HepG2 (cell line): ENCODE measurements at regions not wholly inside any gene's neighbourhood (a gene's known extent, or its start where the extent isn't known, plus 50 kb on each side); places are given as distances from the start of the nearest gene placed in this dataset.

ENCODE experiments used
- AGO1 ChIP-seq: fragments of 200-400 bp; formaldehyde crosslinking; IDR thresholded peaks from 2 replicates; pipeline ENCODE4 v1.6.1; 2017; ENCODE audit warnings: mild to moderate bottlenecking, low read depth, low read length, moderate library complexity; ENCODE audit not compliant: poor library complexity, severe bottlenecking
- ATF7-NPFF ChIP-seq: sonication (generic); formaldehyde crosslinking; IDR thresholded peaks from 2 replicates; pipeline ENCODE4 v1.8.1; 2023; ENCODE audit warnings: mild to moderate bottlenecking, low read depth, missing genetic modification reagents, moderate library complexity
- MAFK ChIP-seq, 2 experiments: IDR thresholded peaks in 1 of 2; conservative IDR thresholded peaks in 1 of 2; 2 replicates each; pipeline ENCODE4 v1.6.1; 2011; ENCODE audit warnings: improper control_type of control experiment in 2 of 2, low read length in 2 of 2
- NR2F2 ChIP-seq: IDR thresholded peaks from 2 replicates; pipeline ENCODE4 v1.6.1; 2012; ENCODE audit warnings: low read depth, inconsistent platforms, borderline replicate concordance
- PLSCR1 ChIP-seq: sonication (generic); formaldehyde crosslinking; IDR thresholded peaks from 2 replicates; pipeline ENCODE4 v1.5.0; 2020; ENCODE audit warnings: missing genetic modification reagents, mild to moderate bottlenecking, borderline replicate concordance
- RAD51 ChIP-seq: fragments of 450-650 bp; IDR thresholded peaks from 2 replicates; pipeline ENCODE4 v1.6.1; 2016; ENCODE audit warnings: borderline replicate concordance
- SNAPC2 ChIP-seq: sonication (generic); formaldehyde crosslinking; IDR thresholded peaks from 2 replicates; pipeline ENCODE4 v1.8.1; 2022; ENCODE audit warnings: mild to moderate bottlenecking, missing genetic modification reagents
- TCF7 ChIP-seq: sonication (generic); IDR thresholded peaks from 2 replicates; pipeline ENCODE4 v1.6.1; 2016; ENCODE audit warnings: antibody characterized with exemption, low read depth
- THAP8 ChIP-seq: sonication (generic); formaldehyde crosslinking; IDR thresholded peaks from 2 replicates; pipeline ENCODE4 v1.5.1; 2020; ENCODE audit warnings: missing genetic modification reagents, mild to moderate bottlenecking, borderline replicate concordance
- TSC22D2 ChIP-seq: sonication (generic); formaldehyde crosslinking; IDR thresholded peaks from 2 replicates; pipeline ENCODE4 v1.5.1; 2020; ENCODE audit warnings: missing genetic modification reagents, mild to moderate bottlenecking, borderline replicate concordance
- ZBED4 ChIP-seq: sonication (generic); formaldehyde crosslinking; IDR thresholded peaks from 2 replicates; pipeline ENCODE4 v1.4.0; 2020; ENCODE audit warnings: missing genetic modification reagents, borderline replicate concordance
- ZNF263 ChIP-seq: sonication (generic); formaldehyde crosslinking; IDR thresholded peaks from 2 replicates; pipeline ENCODE4 v1.4.0; 2020; ENCODE audit warnings: missing genetic modification reagents
- ZNF34 ChIP-seq: sonication (generic); formaldehyde crosslinking; IDR thresholded peaks from 2 replicates; pipeline ENCODE4 v1.4.0; 2020; ENCODE audit warnings: mild to moderate bottlenecking, missing genetic modification reagents, borderline replicate concordance
- ZNF589 ChIP-seq: sonication (generic); formaldehyde crosslinking; conservative IDR thresholded peaks from 2 replicates; pipeline ENCODE4 v1.8.0; 2022; ENCODE audit warnings: mild to moderate bottlenecking, moderate library complexity, missing genetic modification reagents
- TF ChIP-seq, protein P1 (sequence below): sonication (generic); formaldehyde crosslinking; IDR thresholded peaks from 2 replicates; pipeline ENCODE4 v1.4.0; 2020; ENCODE audit warnings: missing genetic modification reagents, borderline replicate concordance
- TF ChIP-seq, protein P2 (sequence below): sonication (generic); formaldehyde crosslinking; IDR thresholded peaks from 2 replicates; pipeline ENCODE4 v1.4.0; 2020; ENCODE audit warnings: mild to moderate bottlenecking, missing genetic modification reagents

GRCh38 chr4:3827616-3828492 is 61.7 kb downstream of the ADRA2C start (continued):
- TF ChIP-seq, protein P1, sequence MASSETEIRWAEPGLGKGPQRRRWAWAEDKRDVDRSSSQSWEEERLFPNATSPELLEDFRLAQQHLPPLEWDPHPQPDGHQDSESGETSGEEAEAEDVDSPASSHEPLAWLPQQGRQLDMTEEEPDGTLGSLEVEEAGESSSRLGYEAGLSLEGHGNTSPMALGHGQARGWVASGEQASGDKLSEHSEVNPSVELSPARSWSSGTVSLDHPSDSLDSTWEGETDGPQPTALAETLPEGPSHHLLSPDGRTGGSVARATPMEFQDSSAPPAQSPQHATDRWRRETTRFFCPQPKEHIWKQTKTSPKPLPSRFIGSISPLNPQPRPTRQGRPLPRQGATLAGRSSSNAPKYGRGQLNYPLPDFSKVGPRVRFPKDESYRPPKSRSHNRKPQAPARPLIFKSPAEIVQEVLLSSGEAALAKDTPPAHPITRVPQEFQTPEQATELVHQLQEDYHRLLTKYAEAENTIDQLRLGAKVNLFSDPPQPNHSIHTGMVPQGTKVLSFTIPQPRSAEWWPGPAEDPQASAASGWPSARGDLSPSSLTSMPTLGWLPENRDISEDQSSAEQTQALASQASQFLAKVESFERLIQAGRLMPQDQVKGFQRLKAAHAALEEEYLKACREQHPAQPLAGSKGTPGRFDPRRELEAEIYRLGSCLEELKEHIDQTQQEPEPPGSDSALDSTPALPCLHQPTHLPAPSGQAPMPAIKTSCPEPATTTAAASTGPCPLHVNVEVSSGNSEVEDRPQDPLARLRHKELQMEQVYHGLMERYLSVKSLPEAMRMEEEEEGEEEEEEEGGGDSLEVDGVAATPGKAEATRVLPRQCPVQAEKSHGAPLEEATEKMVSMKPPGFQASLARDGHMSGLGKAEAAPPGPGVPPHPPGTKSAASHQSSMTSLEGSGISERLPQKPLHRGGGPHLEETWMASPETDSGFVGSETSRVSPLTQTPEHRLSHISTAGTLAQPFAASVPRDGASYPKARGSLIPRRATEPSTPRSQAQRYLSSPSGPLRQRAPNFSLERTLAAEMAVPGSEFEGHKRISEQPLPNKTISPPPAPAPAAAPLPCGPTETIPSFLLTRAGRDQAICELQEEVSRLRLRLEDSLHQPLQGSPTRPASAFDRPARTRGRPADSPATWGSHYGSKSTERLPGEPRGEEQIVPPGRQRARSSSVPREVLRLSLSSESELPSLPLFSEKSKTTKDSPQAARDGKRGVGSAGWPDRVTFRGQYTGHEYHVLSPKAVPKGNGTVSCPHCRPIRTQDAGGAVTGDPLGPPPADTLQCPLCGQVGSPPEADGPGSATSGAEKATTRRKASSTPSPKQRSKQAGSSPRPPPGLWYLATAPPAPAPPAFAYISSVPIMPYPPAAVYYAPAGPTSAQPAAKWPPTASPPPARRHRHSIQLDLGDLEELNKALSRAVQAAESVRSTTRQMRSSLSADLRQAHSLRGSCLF: no peak
- 0 out of 2 replicates have a peak, but pooled peaks have one; percentile 25 for TF ChIP-seq SNAPC2 (CRISPR knock-in tag)
- 0 out of 2 replicates have a peak, but pooled peaks have one; percentile 40 for TF ChIP-seq THAP8 (CRISPR knock-in tag)
- TF ChIP-seq NR2F2: no peak
- TF ChIP-seq ZNF34: no peak
- peak; percentile 92; the same call in 1 of the 2 replicates for TF ChIP-seq TSC22D2 (CRISPR knock-in tag)
- peak; percentile 89 for TF ChIP-seq ZNF263 (CRISPR knock-in tag)
- peak; percentile 76; the same call in 1 of the 2 replicates for TF ChIP-seq ATF7-NPFF (CRISPR knock-in tag)
- TF ChIP-seq RAD51: no peak
- TF ChIP-seq PLSCR1 (CRISPR knock-in tag): no peak
- TF ChIP-seq AGO1: peak; percentile 74
- peak; percentile 34; the same call in 1 of the 2 replicates for TF ChIP-seq ZBED4
- peak; percentile 19; the same call in 1 of the 2 replicates for TF ChIP-seq TCF7
- TF ChIP-seq ZNF589: no peak
- TF ChIP-seq, protein P2, sequence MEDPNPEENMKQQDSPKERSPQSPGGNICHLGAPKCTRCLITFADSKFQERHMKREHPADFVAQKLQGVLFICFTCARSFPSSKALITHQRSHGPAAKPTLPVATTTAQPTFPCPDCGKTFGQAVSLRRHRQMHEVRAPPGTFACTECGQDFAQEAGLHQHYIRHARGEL (CRISPR knock-in tag): no peak
- TF ChIP-seq MAFK (conservative IDR thresholded peaks at IDR 0.05 in 1 of 2, IDR thresholded peaks at IDR 0.05 in 1 of 2; ENCODE audit: low read length in 2 of 2): no peak
